HG03108 (cell line): ENCODE measurements at regions not wholly inside any gene's neighbourhood (a gene's known extent, or its start where the extent isn't known, plus 50 kb on each side); places are given as distances from the start of the nearest gene placed in this dataset.

ENCODE experiments used
- ATAC-seq: cut with Tn5 transposase; IDR thresholded peaks from one replicate; pipeline ENCODE4 v1.9.1; 2021; ENCODE audit warnings: moderate library complexity; ENCODE audit not compliant: unreplicated experiment

DNA sequence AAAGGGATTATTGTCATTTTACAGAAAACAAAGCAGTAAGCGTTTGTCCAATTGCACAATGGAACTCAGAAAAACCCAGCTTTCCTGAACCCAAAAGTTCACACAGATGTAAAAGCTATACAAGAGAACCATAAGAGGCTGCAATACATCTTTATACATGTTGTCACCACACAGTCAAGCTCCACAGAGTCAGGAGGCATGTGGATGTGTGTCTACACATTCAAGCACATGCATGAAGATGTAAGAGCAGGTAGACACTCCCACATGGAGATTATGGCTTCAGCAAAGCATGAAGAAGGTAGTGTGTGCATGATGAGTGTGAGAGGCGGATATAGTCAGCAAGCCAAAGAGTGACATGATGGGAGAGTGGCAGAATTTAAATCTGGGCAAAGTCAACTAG lies 124.7 kb upstream of the THBS1 start:
- no peak for ATAC-seq

DNA sequence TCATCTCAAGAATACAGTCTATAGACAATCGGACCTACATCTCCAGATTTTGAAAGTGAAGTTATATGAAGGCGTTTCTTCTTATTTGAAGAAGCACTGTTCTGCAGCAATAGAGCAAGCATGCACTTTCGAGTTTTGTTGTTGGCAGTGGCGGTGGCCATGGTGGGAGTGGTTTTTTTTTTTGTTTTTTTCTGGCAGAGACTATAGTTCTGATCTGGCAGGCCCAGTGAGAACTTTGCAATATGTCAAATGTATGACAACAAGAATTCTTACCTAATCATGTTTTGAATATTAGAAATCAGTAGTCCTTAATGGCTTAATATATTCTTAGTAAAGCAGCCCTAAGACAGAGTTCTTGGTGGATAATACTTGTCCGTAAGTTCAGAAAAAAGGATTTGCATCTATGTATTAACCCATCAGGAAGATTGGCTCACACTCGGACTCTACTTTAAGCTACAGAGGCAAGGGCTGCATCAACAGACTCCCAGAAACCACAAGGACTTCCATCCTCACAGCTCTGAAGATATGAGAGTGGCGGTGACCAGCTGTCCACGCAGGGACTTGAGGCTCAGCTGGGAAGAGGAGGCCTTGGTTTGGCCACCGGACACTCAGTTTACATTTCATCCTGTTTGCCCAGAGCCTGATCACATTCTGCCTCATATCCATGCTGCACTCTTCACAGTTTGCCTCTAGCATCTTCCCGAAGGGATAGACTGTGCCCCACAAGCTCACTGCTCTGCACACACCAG lies 124.1 kb upstream of the THBS1 start:
- no peak for ATAC-seq

DNA sequence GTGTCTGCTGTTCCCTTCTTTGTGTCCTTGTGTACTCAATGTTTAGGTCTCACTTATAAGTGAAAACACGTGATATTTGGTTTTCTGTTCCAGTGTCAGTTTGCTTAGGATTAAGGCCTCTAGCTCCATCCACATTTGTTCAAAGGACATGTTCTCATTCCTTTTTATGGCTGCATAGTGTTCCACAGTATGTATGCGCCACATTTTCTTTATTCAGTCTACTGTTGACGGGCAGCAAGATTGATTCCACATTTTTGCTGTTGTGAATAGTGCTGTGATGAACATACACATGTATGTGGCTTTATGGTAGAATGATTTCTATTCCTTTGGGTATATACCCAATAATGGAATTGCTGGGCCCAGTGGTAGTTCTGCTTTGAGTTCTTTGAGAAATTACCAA lies 122.7 kb upstream of the THBS1 start:
- no peak for ATAC-seq

DNA sequence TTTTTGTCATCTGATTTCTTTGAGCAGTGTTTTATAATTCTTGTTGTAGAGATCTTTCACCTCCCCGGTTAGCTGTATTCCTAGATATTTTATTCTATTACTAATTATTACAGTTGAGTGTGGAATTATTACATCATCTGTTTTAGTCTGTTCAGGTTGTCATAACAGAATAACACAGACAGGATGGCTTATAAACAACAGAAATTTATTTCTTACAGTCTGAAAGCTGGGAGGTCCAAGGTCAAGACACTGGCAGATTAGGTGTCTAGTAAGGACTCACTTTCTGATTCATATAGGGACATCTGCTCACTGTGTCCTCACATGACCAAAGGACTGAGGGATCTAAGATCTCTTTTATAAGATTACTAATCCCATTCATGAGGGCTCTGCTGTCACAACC lies 121.3 kb upstream of the THBS1 start:
- no peak for ATAC-seq

GRCh38 chr15:39460748-39461147 lies 120.1 kb upstream of the THBS1 start:
- ATAC-seq: no peak

DNA sequence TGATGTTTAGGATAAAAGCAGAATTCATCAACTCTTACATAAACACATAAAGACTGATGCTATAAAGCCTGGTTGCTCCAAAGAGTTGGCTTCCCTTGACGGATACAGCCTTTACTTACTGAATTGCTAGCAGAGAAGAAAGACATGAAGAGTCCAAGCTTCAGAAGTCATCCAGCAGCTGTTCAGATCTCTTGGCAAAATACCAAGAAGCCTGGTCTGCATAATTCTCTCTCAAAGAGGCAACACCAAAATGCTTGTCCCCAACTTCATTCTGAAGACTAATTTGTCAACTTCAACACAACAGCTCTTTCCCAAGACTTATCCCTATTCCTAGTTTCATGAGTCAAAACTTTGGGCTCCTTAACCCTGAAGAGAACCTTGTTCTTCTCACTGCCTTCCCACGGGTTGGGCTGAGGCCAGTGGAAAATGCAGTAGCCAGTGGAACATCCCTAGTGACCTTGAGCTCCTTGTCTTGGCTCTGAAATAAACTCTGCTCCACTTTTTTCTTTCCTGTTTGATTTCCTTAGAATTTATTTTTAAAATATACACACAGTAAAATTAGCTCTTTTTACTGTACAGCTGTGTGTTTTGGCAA lies 119.2 kb upstream of the THBS1 start:
- no peak for ATAC-seq

- no peak for ATAC-seq
Observed at GRCh38 chr15:39462691-39463090, 118.2 kb upstream of the THBS1 start.

DNA sequence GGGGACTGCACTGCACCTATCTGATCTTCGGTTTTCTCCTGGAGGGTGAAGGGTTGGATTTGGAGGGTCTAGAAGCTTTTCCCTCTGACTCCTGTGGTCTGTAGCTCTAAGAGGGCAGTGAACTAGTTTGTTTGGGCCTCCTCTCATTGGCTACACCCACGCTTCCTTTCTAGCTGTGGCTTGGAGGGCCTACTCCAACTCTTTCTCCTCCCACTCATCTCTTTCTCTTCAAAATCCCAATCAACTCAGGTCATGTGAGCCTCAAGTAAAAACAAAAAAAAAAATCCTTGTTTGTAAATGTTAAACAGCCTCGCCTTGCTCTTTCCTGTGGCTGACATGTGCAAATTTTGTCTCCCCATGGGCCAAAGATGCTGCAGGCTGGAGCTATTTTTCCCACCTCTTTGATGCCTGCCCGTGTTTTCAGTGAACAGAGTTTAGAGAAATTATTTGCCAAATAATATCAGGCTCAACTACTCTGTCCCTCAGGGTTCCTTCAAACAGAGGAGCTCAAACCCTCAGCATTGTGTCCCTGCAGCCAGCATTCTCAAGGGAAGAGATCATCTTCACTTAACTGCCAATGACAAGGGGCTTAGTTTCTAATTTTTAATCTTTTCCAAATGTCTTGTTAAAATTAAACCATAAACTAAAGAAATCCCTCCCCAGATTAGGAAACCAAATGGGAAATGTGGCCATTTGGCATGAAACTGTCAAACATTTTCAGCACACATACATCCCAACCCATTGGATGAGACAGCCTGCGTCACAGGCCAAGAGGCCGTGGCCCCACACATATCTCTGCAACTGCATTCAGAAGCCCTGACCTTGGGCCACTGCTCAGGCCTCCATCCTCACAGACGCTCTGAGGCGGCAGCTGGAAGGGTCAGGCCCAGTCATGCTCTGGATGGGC lies 114.8 kb upstream of the THBS1 start:
- ATAC-seq: no peak

- ATAC-seq: no peak
Observed at GRCh38 chr15:39466750-39467105, 114.2 kb upstream of the THBS1 start.

GRCh38 chr15:39468331-39468730 lies 112.5 kb upstream of the THBS1 start:
- ATAC-seq: no peak

DNA sequence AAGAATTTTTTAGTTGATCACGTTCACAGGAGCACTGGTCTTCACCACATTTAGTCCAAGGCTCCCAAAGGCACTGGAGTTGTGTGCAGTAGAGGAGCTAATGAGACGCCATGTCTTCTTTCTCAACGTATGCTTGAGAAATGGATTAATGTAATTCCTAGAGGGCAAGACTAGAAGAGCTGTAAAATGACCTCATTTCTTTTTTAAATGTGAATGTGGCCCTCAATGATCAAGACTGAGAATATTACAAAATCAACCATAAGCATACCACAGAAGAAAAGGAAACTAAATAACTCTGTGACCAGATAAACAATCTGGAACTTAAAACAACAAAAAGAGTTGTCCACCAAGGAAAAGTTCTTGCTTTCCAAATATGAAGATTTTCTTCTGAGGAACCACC lies 112.1 kb upstream of the THBS1 start:
- ATAC-seq: no peak

- ATAC-seq: no peak
Observed at GRCh38 chr15:39471785-39472574, 108.9 kb upstream of the THBS1 start.

DNA sequence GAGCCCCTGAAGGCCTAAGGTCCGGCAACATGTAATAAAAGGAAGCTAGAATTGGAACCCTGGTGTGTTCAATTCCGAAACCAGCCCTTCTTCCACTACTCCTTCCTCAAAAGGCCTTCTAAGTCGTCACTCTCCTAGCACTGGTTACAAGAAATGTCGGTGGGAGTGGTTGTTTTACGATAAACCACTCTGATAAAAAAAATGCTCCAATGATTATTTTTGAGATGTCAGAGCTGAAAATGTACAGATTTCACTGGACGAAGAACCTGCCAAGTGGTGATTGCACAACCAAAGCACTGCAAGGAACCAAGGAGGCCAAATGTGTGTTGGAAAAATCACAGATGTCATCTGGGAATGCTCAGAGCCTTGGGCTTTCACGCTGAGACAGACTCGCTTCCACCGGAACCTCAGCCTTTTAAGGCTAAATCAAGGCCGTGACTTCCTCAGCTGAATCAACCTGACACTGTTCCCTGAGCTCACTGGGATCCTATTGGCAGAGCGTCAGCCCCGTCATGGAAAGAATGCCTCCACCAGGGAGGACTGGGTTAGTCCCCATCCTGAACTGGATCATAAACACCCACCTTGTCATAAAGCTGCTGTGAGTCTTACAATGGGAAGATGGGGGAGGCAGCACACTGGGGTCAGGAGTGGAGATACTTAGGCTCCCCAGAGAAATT lies 108.1 kb upstream of the THBS1 start:
- no peak for ATAC-seq

DNA sequence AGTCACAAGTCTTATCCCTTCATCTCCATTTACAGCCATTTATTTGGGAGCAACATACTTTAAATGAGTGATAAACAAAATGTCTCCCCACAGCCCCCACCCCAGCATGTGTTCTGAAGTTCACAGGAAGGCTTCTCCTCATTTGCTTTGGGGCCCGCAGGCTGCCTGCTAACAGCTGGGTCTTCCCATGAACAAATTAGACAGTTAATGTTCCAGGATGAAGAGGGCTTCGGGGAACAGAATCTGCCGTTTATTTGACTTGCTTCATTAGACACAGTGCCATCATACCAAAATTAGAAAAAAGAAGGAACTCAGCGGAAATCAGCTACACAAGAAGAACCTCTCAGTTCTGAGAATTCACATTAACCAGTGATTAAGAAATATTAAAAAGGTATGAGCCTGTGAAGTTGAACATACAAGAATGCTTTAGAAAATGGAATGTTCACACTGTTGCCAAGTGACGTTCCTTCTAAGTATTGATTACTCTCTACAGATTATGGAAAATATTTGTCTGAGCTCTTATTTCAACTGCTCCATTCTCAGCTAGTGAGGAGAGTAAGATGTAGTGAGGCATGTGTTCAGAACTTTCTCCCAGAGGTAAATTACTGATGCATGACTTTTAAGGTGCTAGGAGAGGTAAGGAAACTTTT lies 107.5 kb upstream of the THBS1 start:
- ATAC-seq: no peak

GRCh38 chr15:39474657-39475056 lies 106.2 kb upstream of the THBS1 start:
- ATAC-seq: no peak

- ATAC-seq: no peak
Observed at GRCh38 chr15:39478996-39479395, 101.9 kb upstream of the THBS1 start.

GRCh38 chr15:39479911-39480310 lies 101.0 kb upstream of the THBS1 start:
- no peak for ATAC-seq

- no peak for ATAC-seq
Observed at GRCh38 chr15:39482459-39482858, 98.4 kb upstream of the THBS1 start.

- ATAC-seq: no peak
Observed at GRCh38 chr15:39486621-39487457, 94.0 kb upstream of the THBS1 start.
